ENCODE measurements at regions not wholly inside any gene's neighbourhood (a gene's known extent, or its start where the extent isn't known, plus 50 kb on each side); places are given as distances from the start of the nearest gene placed in this dataset.
"Not testable (repeated sequence)": the region's sequence is repeated elsewhere in the genome, so short reads cannot be mapped to it uniquely, and the experiment has no call there.

GRCh38 chr13:24985107-24985506 lies 110.8 kb upstream of the PABPC3 start:
- DNase-seq (ENCODE audit: low spot score in 2 of 2): no peak
- H3K36me3 ChIP-seq: no peaks in the 10 kb centered on the region
- no peaks in the 10 kb centered on the region for H3K27me3 ChIP-seq
- intact Hi-C loops (cut with DNase I): loop anchor here (5.0 kb wide), 1 partner anchor 63 kb away; a partner anchor contains a TSS
- no peaks in the 10 kb centered on the region for H3K4me1 ChIP-seq
- no peak for TF ChIP-seq CTCF (IDR thresholded peaks at IDR 0.05)
- no peaks in the 10 kb centered on the region for H3K9me3 ChIP-seq
- H3K27ac ChIP-seq: no peak overlapping the region
- H3K4me3 ChIP-seq: no peak overlapping the region

- no peaks in the 10 kb centered on the region for H3K27me3 ChIP-seq
Measured at GRCh38 chr13:24985896-24986295, 110.0 kb upstream of the PABPC3 start.

GRCh38 chr13:24986826-24987225 lies 109.1 kb upstream of the PABPC3 start:
- Histone ChIP-seq H3K9me3 (no peaks in the 10 kb centered on the region), H3K27me3 (no peaks in the 10 kb centered on the region), H3K4me3 (no peak overlapping the region), H3K4me1 (no peaks in the 10 kb centered on the region), H3K36me3 (no peaks in the 10 kb centered on the region), H3K27ac (no peak overlapping the region)
- DNase-seq (ENCODE audit: low spot score in 2 of 2): no peak
- intact Hi-C loops (cut with DNase I): loop anchor here (5.0 kb wide), 1 partner anchor 65 kb away; a partner anchor contains a TSS
- no peak for TF ChIP-seq CTCF (IDR thresholded peaks at IDR 0.05)

More at GRCh38 chr13:24985896-24986295, 110.0 kb upstream of the PABPC3 start:
- Histone ChIP-seq H3K36me3 (no peaks in the 10 kb centered on the region), H3K9me3 (no peaks in the 10 kb centered on the region), H3K27ac (no peak overlapping the region), H3K4me3 (no peak overlapping the region), H3K4me1 (no peaks in the 10 kb centered on the region)
- no peak for TF ChIP-seq CTCF (IDR thresholded peaks at IDR 0.05)
- intact Hi-C loops (cut with DNase I): loop anchor here (5.0 kb wide), 1 partner anchor 64 kb away; a partner anchor contains a TSS
- no peak for DNase-seq (ENCODE audit: low spot score in 2 of 2)

- not testable (repeated sequence) for DNase-seq (ENCODE audit: low spot score in 2 of 2); H3K27me3 ChIP-seq; H3K4me3 ChIP-seq; H3K4me1 ChIP-seq; H3K9me3 ChIP-seq; H3K27ac ChIP-seq; H3K36me3 ChIP-seq
- intact Hi-C loops (cut with DNase I): loop anchor here (5.0 to 10.0 kb wide), 3 partner anchors 68 to 295 kb away; partner anchors contain the start of gene MTMR6
Measured at GRCh38 chr13:24989959-24990358, 106.0 kb upstream of the PABPC3 start.

GRCh38 chr13:24992946-24993345 lies 103.0 kb upstream of the PABPC3 start:
- not testable (repeated sequence) for H3K36me3 ChIP-seq; H3K4me1 ChIP-seq; H3K27ac ChIP-seq; H3K4me3 ChIP-seq; DNase-seq (ENCODE audit: low spot score in 2 of 2); H3K9me3 ChIP-seq; H3K27me3 ChIP-seq
- intact Hi-C loops (cut with DNase I): loop anchor here (10.0 kb wide), 2 partner anchors 122 to 292 kb away; partner anchors contain the start of gene MTMR6

- intact Hi-C loops (cut with DNase I): loop anchor here (2.0 to 10.0 kb wide), 3 partner anchors 41 to 289 kb away; partner anchors contain the start of gene MTMR6
- TF ChIP-seq CTCF (IDR thresholded peaks at IDR 0.05): peak; percentile 26 to 72 (median 69)
- Histone ChIP-seq H3K27me3 (no peaks in the 10 kb centered on the region), H3K9me3 (no peaks in the 10 kb centered on the region), H3K36me3 (no peaks in the 10 kb centered on the region), H3K27ac (no peak overlapping the region), H3K4me3 (no peak overlapping the region), H3K4me1 (no peaks in the 10 kb centered on the region)
- peak in 1 of 2 donors; percentile 79 for DNase-seq (ENCODE audit: low spot score in 2 of 2)
Measured at GRCh38 chr13:24995225-24995804, 100.6 kb upstream of the PABPC3 start.
